NCI-H2029 (cell line): ENCODE measurements at regions not wholly inside any gene's neighbourhood (a gene's known extent, or its start where the extent isn't known, plus 50 kb on each side); places are given as distances from the start of the nearest gene placed in this dataset.
"Not testable (repeated sequence)": the region's sequence is repeated elsewhere in the genome, so short reads cannot be mapped to it uniquely, and the experiment has no call there.

Source experiments
- DNase-seq: peaks from one replicate; lab custom pipeline; 2025; lab: John Stamatoyannopoulos, UW

GRCh38 chr6:103154779-103155572 lies 1704.7 kb downstream of the HACE1 start:
- DNase-seq, result no peak

GRCh38 chr6:103153016-103153415 lies 1706.7 kb downstream of the HACE1 start:
- no peak for DNase-seq

- no peak for DNase-seq
Measured at GRCh38 chr6:103142902-103143301, 1716.8 kb downstream of the HACE1 start.

GRCh38 chr6:103140308-103141027 lies 1719.3 kb downstream of the HACE1 start:
- no peak for DNase-seq

- no peak for DNase-seq
Measured at GRCh38 chr6:103139377-103139776, 1720.3 kb downstream of the HACE1 start.

GRCh38 chr6:103124471-103124870 lies 1731.0 kb downstream of the GRIK2 start:
- no peak for DNase-seq

GRCh38 chr6:103122766-103123601 lies 1729.5 kb downstream of the GRIK2 start:
- DNase-seq, result peak; percentile 72

GRCh38 chr6:103119056-103119455 lies 1725.5 kb downstream of the GRIK2 start:
- DNase-seq, result no peak

- DNase-seq, result no peak
Measured at GRCh38 chr6:103114582-103114981, 1721.1 kb downstream of the GRIK2 start.

GRCh38 chr6:103113416-103113815 lies 1719.9 kb downstream of the GRIK2 start:
- no peak for DNase-seq

GRCh38 chr6:103107985-103108384 lies 1714.5 kb downstream of the GRIK2 start:
- no peak for DNase-seq

- DNase-seq, result no peak
Measured at GRCh38 chr6:103105686-103106085, 1712.2 kb downstream of the GRIK2 start.

- no peak for DNase-seq
Measured at GRCh38 chr6:103101267-103101666, 1707.8 kb downstream of the GRIK2 start.

- not testable (repeated sequence) for DNase-seq
Measured at GRCh38 chr6:103092414-103092813, 1698.9 kb downstream of the GRIK2 start.

GRCh38 chr6:103085801-103086200 lies 1692.3 kb downstream of the GRIK2 start:
- no peak for DNase-seq

- DNase-seq, result no peak
Measured at GRCh38 chr6:103081876-103082630, 1688.5 kb downstream of the GRIK2 start.

- no peak for DNase-seq
Measured at GRCh38 chr6:103081126-103081525, 1687.6 kb downstream of the GRIK2 start.

GRCh38 chr6:103080497-103080896 lies 1687.0 kb downstream of the GRIK2 start:
- no peak for DNase-seq

GRCh38 chr6:103079867-103080266 lies 1686.4 kb downstream of the GRIK2 start:
- no peak for DNase-seq

- no peak for DNase-seq
Measured at GRCh38 chr6:103062136-103062535, 1668.6 kb downstream of the GRIK2 start.

- DNase-seq, result no peak
Measured at GRCh38 chr6:103047567-103047966, 1654.1 kb downstream of the GRIK2 start.

GRCh38 chr6:103042336-103042735 lies 1648.8 kb downstream of the GRIK2 start:
- DNase-seq, result no peak
